ENCODE measurements at regions not wholly inside any gene's neighbourhood (a gene's known extent, or its start where the extent isn't known, plus 50 kb on each side); places are given as distances from the start of the nearest gene placed in this dataset.

DNA sequence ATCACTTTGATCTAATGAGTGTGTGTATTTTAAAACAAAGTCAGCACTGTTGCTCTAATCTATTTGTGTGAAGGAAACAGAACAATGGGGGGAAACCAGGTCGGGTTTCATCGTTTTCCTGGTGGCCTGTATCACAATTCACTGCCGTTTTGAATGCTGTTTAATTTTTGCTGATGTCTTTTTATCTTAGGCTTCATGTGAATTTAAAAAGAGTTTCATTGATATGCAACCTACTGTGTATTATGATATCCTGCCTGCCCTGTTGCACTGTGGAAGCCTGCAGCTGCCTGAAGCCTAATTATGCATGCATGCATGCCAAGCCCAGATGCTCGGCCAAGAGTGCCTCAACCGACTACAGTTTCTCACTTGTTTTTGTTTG, 307.5 kb downstream of the ZNF608 start:
- Histone ChIP-seq H3K79me2 (ENCODE audit: control insufficient read depth, insufficient read depth, low read length) (no peaks in the 10 kb centered on the region), H3K36me3 (ENCODE audit: control insufficient read depth in 2 of 2, extremely low read depth in 1 of 2, insufficient read depth in 2 of 2, low read length in 2 of 2) (no peaks in the 10 kb centered on the region), H3K9me3 (replicated peaks; ENCODE audit: control insufficient read depth, insufficient read depth, low read length) (no peaks in the 10 kb centered on the region), H3K27me3 (ENCODE audit: control insufficient read depth in 2 of 2, insufficient read depth in 2 of 2, low read length in 2 of 2) (no peaks in the 10 kb centered on the region), H3K4me3 (replicated peaks in 1 of 3; ENCODE audit: insufficient read depth in 1 of 3, low read depth in 1 of 3, low read length in 3 of 3) (peak overlapping the region in 1 of 3 experiments; percentile 2), H4K20me1 (replicated peaks; ENCODE audit: control insufficient read depth, extremely low read depth, insufficient read depth, low read length) (no peaks in the 10 kb centered on the region), H2AFZ (ENCODE audit: low read depth, low read length) (no peak overlapping the region), H3K9ac (replicated peaks; ENCODE audit: extremely low read depth, insufficient read depth, low read length) (no peak overlapping the region), H3K4me1 (ENCODE audit: control insufficient read depth, extremely low read depth, insufficient read depth, low read length) (peaks cover 7% of the 10 kb centered on the region), H3K9me1 (replicated peaks; ENCODE audit: control insufficient read depth, extremely low read depth, insufficient read depth, low read length) (no peaks in the 10 kb centered on the region), H3K27ac (ENCODE audit: insufficient read depth, low read depth, low read length) (no peak overlapping the region), H3K4me2 (ENCODE audit: insufficient read depth, low read length) (peak overlapping the region; percentile 37)
- dilution Hi-C loops (cut with MboI; ENCODE audit: extremely low pct_ligation_motif_present, low sequenced_read_pairs) (no loop called here), intact Hi-C loops (cut with micrococcal nuclease) (loop anchor here (2.0 to 10.0 kb wide), 5 partner anchors 98 to 744 kb away; no protein-coding TSS in a partner anchor)
- TF ChIP-seq FOS (IDR thresholded peaks at IDR 0.05; ENCODE audit: borderline replicate concordance, insufficient read depth, low read length) = no peak
- TF ChIP-seq, protein P1, sequence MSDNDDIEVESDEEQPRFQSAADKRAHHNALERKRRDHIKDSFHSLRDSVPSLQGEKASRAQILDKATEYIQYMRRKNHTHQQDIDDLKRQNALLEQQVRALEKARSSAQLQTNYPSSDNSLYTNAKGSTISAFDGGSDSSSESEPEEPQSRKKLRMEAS (IDR thresholded peaks at IDR 0.05; ENCODE audit: insufficient read depth, insufficient read length) = no peak
- TF ChIP-seq GATA2 (IDR thresholded peaks at IDR 0.05; ENCODE audit: insufficient read depth, insufficient read length, low read depth, low read length) = no peak
- FAIRE-seq = peak; percentile 90
- ChIA-PET POLR2A (no interaction called here), CTCF (interaction anchor here (1.0 kb wide), 1 partner anchor 19 kb away, joined by 3 read pairs; no protein-coding TSS in a partner anchor)
- DNase-seq (ENCODE audit: low read depth, low spot score) = peak; percentile 80
- BruUV-seq (replicated peaks) = no TSS peak

DNA sequence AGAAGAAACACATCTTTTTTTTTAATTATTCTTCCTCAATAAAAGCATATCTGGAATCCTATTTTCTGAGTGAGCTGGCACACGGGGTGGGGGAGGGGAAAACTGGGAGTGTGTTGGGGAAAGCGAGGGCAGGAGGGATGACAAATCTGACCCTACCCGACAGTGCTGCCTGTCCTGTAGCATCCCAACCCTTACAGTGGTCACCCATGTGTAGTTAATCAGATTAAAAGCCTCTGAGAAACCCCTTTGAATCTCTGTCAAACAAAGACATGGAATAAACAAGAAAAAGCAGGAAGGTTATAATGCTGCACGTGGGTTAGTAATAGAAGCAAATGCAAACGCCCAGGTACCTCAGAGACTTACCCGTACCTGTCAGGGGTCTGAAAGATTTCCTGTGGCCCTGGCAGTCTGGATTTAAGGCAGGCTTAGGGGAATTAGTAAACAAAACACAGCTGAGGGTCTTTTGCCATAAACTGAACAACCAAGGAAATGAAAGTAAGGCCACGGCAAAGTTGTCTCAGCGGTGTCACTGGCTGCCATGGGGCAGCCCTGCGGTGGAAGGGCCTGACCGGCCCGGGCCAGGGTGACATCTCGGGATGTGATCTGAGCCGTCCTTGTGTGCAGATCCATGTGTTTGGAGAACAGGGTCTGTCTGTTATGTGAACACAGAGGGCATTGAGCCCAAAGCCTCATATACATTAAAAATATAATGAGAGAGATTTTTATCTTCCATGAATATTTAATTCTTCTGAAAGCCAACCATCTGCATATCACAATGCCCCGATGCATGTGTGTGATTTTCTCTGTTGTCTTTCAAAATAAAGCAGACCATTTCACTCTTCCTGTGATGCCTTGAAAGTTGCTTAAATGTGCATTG, 308.2 kb downstream of the ZNF608 start:
- CTCF ChIA-PET = no interaction called here
- Histone ChIP-seq H3K9me3 (replicated peaks; ENCODE audit: control insufficient read depth, insufficient read depth, low read length) (no peaks in the 10 kb centered on the region), H2AFZ (ENCODE audit: low read depth, low read length) (no peak overlapping the region), H3K4me1 (ENCODE audit: control insufficient read depth, extremely low read depth, insufficient read depth, low read length) (peaks cover 7% of the 10 kb centered on the region), H3K4me3 (replicated peaks in 1 of 3; ENCODE audit: insufficient read depth in 1 of 3, low read depth in 1 of 3, low read length in 3 of 3) (peak overlapping the region in 1 of 3 experiments; percentile 2), H3K79me2 (ENCODE audit: control insufficient read depth, insufficient read depth, low read length) (no peaks in the 10 kb centered on the region), H3K9me1 (replicated peaks; ENCODE audit: control insufficient read depth, extremely low read depth, insufficient read depth, low read length) (no peaks in the 10 kb centered on the region), H3K9ac (replicated peaks; ENCODE audit: extremely low read depth, insufficient read depth, low read length) (no peak overlapping the region), H3K27ac (ENCODE audit: insufficient read depth, low read depth, low read length) (no peak overlapping the region), H4K20me1 (replicated peaks; ENCODE audit: control insufficient read depth, extremely low read depth, insufficient read depth, low read length) (no peaks in the 10 kb centered on the region), H3K4me2 (ENCODE audit: insufficient read depth, low read length) (peak overlapping the region; percentile 37), H3K36me3 (ENCODE audit: control insufficient read depth in 2 of 2, extremely low read depth in 1 of 2, insufficient read depth in 2 of 2, low read length in 2 of 2) (no peaks in the 10 kb centered on the region), H3K27me3 (ENCODE audit: control insufficient read depth in 2 of 2, insufficient read depth in 2 of 2, low read length in 2 of 2) (no peaks in the 10 kb centered on the region)
- POLR2A ChIA-PET = no interaction called here
- TF ChIP-seq, protein P2, sequence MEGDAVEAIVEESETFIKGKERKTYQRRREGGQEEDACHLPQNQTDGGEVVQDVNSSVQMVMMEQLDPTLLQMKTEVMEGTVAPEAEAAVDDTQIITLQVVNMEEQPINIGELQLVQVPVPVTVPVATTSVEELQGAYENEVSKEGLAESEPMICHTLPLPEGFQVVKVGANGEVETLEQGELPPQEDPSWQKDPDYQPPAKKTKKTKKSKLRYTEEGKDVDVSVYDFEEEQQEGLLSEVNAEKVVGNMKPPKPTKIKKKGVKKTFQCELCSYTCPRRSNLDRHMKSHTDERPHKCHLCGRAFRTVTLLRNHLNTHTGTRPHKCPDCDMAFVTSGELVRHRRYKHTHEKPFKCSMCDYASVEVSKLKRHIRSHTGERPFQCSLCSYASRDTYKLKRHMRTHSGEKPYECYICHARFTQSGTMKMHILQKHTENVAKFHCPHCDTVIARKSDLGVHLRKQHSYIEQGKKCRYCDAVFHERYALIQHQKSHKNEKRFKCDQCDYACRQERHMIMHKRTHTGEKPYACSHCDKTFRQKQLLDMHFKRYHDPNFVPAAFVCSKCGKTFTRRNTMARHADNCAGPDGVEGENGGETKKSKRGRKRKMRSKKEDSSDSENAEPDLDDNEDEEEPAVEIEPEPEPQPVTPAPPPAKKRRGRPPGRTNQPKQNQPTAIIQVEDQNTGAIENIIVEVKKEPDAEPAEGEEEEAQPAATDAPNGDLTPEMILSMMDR (IDR thresholded peaks at IDR 0.05; ENCODE audit: extremely low read depth in 1 of 2, insufficient read depth in 1 of 2, low read depth in 1 of 2, low read length in 2 of 2) = no peak
- TF ChIP-seq JUN (IDR thresholded peaks at IDR 0.05; ENCODE audit: borderline replicate concordance, insufficient read depth, insufficient read length, low read depth) (no peak), MYC (IDR thresholded peaks at IDR 0.05; ENCODE audit: low read depth, low read length) (no peak), EZH2 (IDR thresholded peaks at IDR 0.05; ENCODE audit: borderline replicate concordance, low read depth, low read length, severe bottlenecking) (no peak), FOS (IDR thresholded peaks at IDR 0.05; ENCODE audit: borderline replicate concordance, insufficient read depth, low read length) (no peak), POLR2A (IDR thresholded peaks at IDR 0.05; ENCODE audit: low read depth, low read length) (no peak), POLR2AphosphoS5 (IDR thresholded peaks at IDR 0.05; ENCODE audit: insufficient read depth, low read depth, low read length) (no peak), GATA2 (IDR thresholded peaks at IDR 0.05; ENCODE audit: insufficient read depth, insufficient read length, low read depth, low read length) (no peak)
- TF ChIP-seq, protein P1 (IDR thresholded peaks at IDR 0.05; ENCODE audit: insufficient read depth, insufficient read length) = no peak
- FAIRE-seq = peak; percentile 42
- BruUV-seq (replicated peaks) = no TSS peak
- intact Hi-C loops (cut with micrococcal nuclease) (loop anchor here (2.0 to 10.0 kb wide), 5 partner anchors 99 to 743 kb away; no protein-coding TSS in a partner anchor), dilution Hi-C loops (cut with MboI; ENCODE audit: extremely low pct_ligation_motif_present, low sequenced_read_pairs) (no loop called here)
- DNase-seq (ENCODE audit: low read depth, low spot score) = no peak

Measured in endothelial cell of umbilical vein (primary cell).